H9 (cell line): ENCODE measurements at regions not wholly inside any gene's neighbourhood (a gene's known extent, or its start where the extent isn't known, plus 50 kb on each side); places are given as distances from the start of the nearest gene placed in this dataset.

Experiments used
- DNase-seq: peaks from one replicate; pipeline ENCODE4 v3.0.0-alpha.2; 2017
- H2AFZ ChIP-seq: one replicate; pipeline ENCODE4 v1.6.1; 2013; ENCODE audit warnings: mild to moderate bottlenecking, low read length, control low read depth, moderate library complexity
- H2AK5ac ChIP-seq: 2 replicates; pipeline ENCODE4 v1.6.1; 2013; ENCODE audit warnings: low read length, control low read depth, mixed read lengths; ENCODE audit not compliant: insufficient read length
- H2BK120ac ChIP-seq: one replicate; pipeline ENCODE4 v1.6.1; 2013; ENCODE audit warnings: low read depth, mild to moderate bottlenecking, low read length, control low read depth, inconsistent platforms; ENCODE audit not compliant: poor library complexity, severe bottlenecking
- H2BK12ac ChIP-seq: 2 replicates; pipeline ENCODE4 v1.6.1; 2013; ENCODE audit warnings: low read length, control low read depth, mixed read lengths, low read depth; ENCODE audit not compliant: insufficient read length
- H2BK15ac ChIP-seq: 2 replicates; pipeline ENCODE4 v1.6.1; 2013; ENCODE audit warnings: low read depth, low read length, control low read depth
- H2BK20ac ChIP-seq: one replicate; pipeline ENCODE4 v1.6.1; 2013; ENCODE audit warnings: low read depth, mild to moderate bottlenecking, low read length, control low read depth, inconsistent platforms; ENCODE audit not compliant: poor library complexity, severe bottlenecking
- H2BK5ac ChIP-seq: 2 replicates; pipeline ENCODE4 v1.6.1; 2013; ENCODE audit warnings: low read length, control low read depth, mixed read lengths; ENCODE audit not compliant: insufficient read length
- H3K14ac ChIP-seq: 2 replicates; pipeline ENCODE4 v1.6.1; 2013; ENCODE audit warnings: low read length, control low read depth; ENCODE audit not compliant: insufficient read depth
- H3K18ac ChIP-seq: 2 replicates; pipeline ENCODE4 v1.6.1; 2013; ENCODE audit warnings: low read depth, mild to moderate bottlenecking, mixed read lengths, low read length, control low read depth; ENCODE audit not compliant: insufficient read length
- H3K23ac ChIP-seq: 2 replicates; pipeline ENCODE4 v1.6.1; 2013; ENCODE audit warnings: low read length, control low read depth, mixed read lengths, low read depth; ENCODE audit not compliant: insufficient read length
- H3K23me2 ChIP-seq: 2 replicates; pipeline ENCODE4 v1.6.1; 2013; ENCODE audit warnings: low read depth, mild to moderate bottlenecking, mixed read lengths, low read length, control low read depth; ENCODE audit not compliant: insufficient read length, poor library complexity, severe bottlenecking
- H3K27ac ChIP-seq: 2 replicates; pipeline ENCODE4 v1.5.1; 2013; ENCODE audit warnings: low read length, control low read depth, mixed read lengths, low read depth; ENCODE audit not compliant: insufficient read length
- H3K27me3 ChIP-seq: 2 replicates; pipeline ENCODE4 v1.6.1; 2013; ENCODE audit warnings: low read length, control low read depth, inconsistent platforms; ENCODE audit not compliant: insufficient read depth
- H3K4ac ChIP-seq: 2 replicates; pipeline ENCODE4 v1.6.1; 2013; ENCODE audit warnings: low read depth, mild to moderate bottlenecking, control low read depth, inconsistent platforms, low read length, moderate library complexity
- H3K4me1 ChIP-seq: 2 replicates; pipeline ENCODE4 v1.6.1; 2013; ENCODE audit warnings: low read length, control low read depth, inconsistent platforms; ENCODE audit not compliant: insufficient read depth
- H3K4me2 ChIP-seq: 2 replicates; pipeline ENCODE4 v1.6.1; 2013; ENCODE audit warnings: low read length, control low read depth, mixed read lengths; ENCODE audit not compliant: insufficient read length, insufficient read depth
- H3K56ac ChIP-seq: 2 replicates; pipeline ENCODE4 v1.6.1; 2013; ENCODE audit warnings: low read depth, mild to moderate bottlenecking, mixed read lengths, low read length, control low read depth; ENCODE audit not compliant: insufficient read length
- H3K79me1 ChIP-seq: 2 replicates; pipeline ENCODE4 v1.6.1; 2013; ENCODE audit warnings: low read depth, mild to moderate bottlenecking, moderate library complexity, low read length, control low read depth, inconsistent platforms; ENCODE audit not compliant: insufficient read depth, poor library complexity, severe bottlenecking
- H3K79me2 ChIP-seq: 2 replicates; pipeline ENCODE4 v1.6.1; 2013; ENCODE audit warnings: low read length, control low read depth, inconsistent platforms; ENCODE audit not compliant: insufficient read depth
- H3K9ac ChIP-seq: 2 replicates; pipeline ENCODE4 v1.6.1; 2013; ENCODE audit warnings: low read length, control low read depth, mixed read lengths; ENCODE audit not compliant: insufficient read length; ENCODE audit errors: extremely low read depth
- H3K9me3 ChIP-seq: one replicate; pipeline ENCODE4 v1.6.1; 2013; ENCODE audit warnings: low read depth, low read length, inconsistent platforms; ENCODE audit not compliant: control insufficient read depth
- H3T11ph ChIP-seq: one replicate; pipeline ENCODE4 v1.6.1; 2013; ENCODE audit warnings: mild to moderate bottlenecking, low read length, control low read depth, inconsistent platforms
- H4K20me1 ChIP-seq: one replicate; pipeline ENCODE4 v1.6.1; 2013; ENCODE audit not compliant: control insufficient read depth, insufficient read length, insufficient read depth
- H4K5ac ChIP-seq: 2 replicates; pipeline ENCODE4 v1.6.1; 2013; ENCODE audit warnings: low read depth, mild to moderate bottlenecking, mixed read lengths, low read length, control low read depth; ENCODE audit not compliant: insufficient read length
- H4K8ac ChIP-seq: replicated peaks from 2 replicates; pipeline ENCODE4 v1.6.1; 2013; ENCODE audit warnings: low read length, control low read depth, mixed read lengths, low read depth; ENCODE audit not compliant: insufficient read length
- H4K91ac ChIP-seq: 2 replicates; pipeline ENCODE4 v1.6.1; 2013; ENCODE audit warnings: low read depth, mild to moderate bottlenecking, moderate library complexity, mixed read lengths, low read length, control low read depth; ENCODE audit not compliant: insufficient read length
- H3K27ac Mint-ChIP-seq, 3 experiments: 2 replicates in 2 of 3; 3 replicates in 1 of 3; pipeline ENCODE4 v1.8.0; 2020 to 2021; ENCODE audit warnings: mixed read lengths in 3 of 3, mild to moderate bottlenecking in 1 of 3, moderate library complexity in 1 of 3
- H3K27me3 Mint-ChIP-seq: 2 replicates; pipeline ENCODE4 v1.8.0; 2021; ENCODE audit warnings: low read depth, mild to moderate bottlenecking, moderate library complexity, mixed read lengths
- H3K36me3 Mint-ChIP-seq, 3 experiments: 2 replicates in 2 of 3; 3 replicates in 1 of 3; pipeline ENCODE4 v1.8.0; 2020 to 2021; ENCODE audit warnings: low read depth in 3 of 3, mixed read lengths in 3 of 3; ENCODE audit not compliant: insufficient read depth in 1 of 3
- H3K4me1 Mint-ChIP-seq, 2 experiments: 2 replicates each; pipeline ENCODE4 v1.8.0; 2020; ENCODE audit warnings: mixed read lengths in 2 of 2
- H3K4me3 Mint-ChIP-seq, 2 experiments: 2 replicates in 1 of 2; 3 replicates in 1 of 2; pipeline ENCODE4 v1.8.0; 2020 to 2021; ENCODE audit warnings: mild to moderate bottlenecking in 2 of 2, mixed read lengths in 2 of 2, moderate library complexity in 1 of 2
- H3K9me3 Mint-ChIP-seq, 2 experiments: 2 replicates in 1 of 2; 3 replicates in 1 of 2; pipeline ENCODE4 v1.8.0; 2020; ENCODE audit warnings: mild to moderate bottlenecking in 2 of 2, mixed read lengths in 2 of 2, moderate library complexity in 1 of 2
- WGBS: extraction: QIAGEN DNeasy Blood & Tissue Kit; methylation state at CpG from one replicate; pipeline ENCODE4 v1.1.7; 2013; ENCODE audit warnings: missing lambda C conversion rate, low lambda C conversion rate, mixed read lengths; ENCODE audit not compliant: insufficient read length; ENCODE audit errors: extremely low coverage; 5-methylcytosine and 5-hydroxymethylcytosine counted together
- TF ChIP-seq, protein P1 (sequence below): fragments of 200-600 bp; sonication (generic); conservative IDR thresholded peaks from 3 replicates; pipeline ENCODE4 v1.8.0; 2021; ENCODE audit warnings: antibody characterized with exemption, mild to moderate bottlenecking

DNA sequence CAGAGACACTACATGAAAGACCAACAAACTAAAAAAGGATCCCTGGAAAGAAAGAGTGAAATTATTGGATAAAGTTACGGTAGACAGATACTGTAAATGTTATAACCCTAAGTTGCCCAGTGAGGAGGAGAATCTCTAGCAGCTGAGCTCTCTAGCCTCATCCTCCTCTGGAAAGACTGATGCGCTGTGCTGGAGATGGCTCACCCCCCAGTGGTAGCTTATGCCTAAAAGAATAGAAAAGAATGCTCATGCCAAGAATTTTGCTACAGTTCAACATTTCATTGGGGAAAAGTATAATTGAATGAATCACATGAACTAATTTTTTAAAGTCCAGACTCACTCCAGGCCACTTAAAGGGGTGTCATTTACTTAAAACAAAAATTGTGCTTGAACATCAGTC, 50.8 kb upstream of the RNF32 start:
- TF ChIP-seq, protein P1, sequence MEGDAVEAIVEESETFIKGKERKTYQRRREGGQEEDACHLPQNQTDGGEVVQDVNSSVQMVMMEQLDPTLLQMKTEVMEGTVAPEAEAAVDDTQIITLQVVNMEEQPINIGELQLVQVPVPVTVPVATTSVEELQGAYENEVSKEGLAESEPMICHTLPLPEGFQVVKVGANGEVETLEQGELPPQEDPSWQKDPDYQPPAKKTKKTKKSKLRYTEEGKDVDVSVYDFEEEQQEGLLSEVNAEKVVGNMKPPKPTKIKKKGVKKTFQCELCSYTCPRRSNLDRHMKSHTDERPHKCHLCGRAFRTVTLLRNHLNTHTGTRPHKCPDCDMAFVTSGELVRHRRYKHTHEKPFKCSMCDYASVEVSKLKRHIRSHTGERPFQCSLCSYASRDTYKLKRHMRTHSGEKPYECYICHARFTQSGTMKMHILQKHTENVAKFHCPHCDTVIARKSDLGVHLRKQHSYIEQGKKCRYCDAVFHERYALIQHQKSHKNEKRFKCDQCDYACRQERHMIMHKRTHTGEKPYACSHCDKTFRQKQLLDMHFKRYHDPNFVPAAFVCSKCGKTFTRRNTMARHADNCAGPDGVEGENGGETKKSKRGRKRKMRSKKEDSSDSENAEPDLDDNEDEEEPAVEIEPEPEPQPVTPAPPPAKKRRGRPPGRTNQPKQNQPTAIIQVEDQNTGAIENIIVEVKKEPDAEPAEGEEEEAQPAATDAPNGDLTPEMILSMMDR = no peak
- Histone ChIP-seq H3K79me2 (no peaks in the 10 kb centered on the region), H3K23ac (no peak overlapping the region), H4K91ac (no peak overlapping the region), H4K5ac (no peak overlapping the region), H2AK5ac (no peak overlapping the region), H3K27ac (no peak overlapping the region), H2BK20ac (no peak overlapping the region), H3K9me3 (no peaks in the 10 kb centered on the region), H4K20me1 (no peaks in the 10 kb centered on the region), H3K4ac (no peak overlapping the region), H2BK5ac (no peak overlapping the region), H2BK12ac (no peak overlapping the region), H3K14ac (no peak overlapping the region), H3K4me1 (no peaks in the 10 kb centered on the region), H3K18ac (no peak overlapping the region), H3K79me1 (no peaks in the 10 kb centered on the region), H3K27me3 (no peaks in the 10 kb centered on the region), H3K56ac (no peak overlapping the region), H2BK120ac (no peak overlapping the region), H2BK15ac (no peak overlapping the region), H3T11ph (no peak overlapping the region), H3K4me2 (no peak overlapping the region), H4K8ac (no peak overlapping the region), H3K23me2 (no peaks in the 10 kb centered on the region), H2AFZ (no peak overlapping the region), H3K9ac (no peak overlapping the region)
- no peak overlapping the region for H3K27ac Mint-ChIP-seq
- no CpG with 5 or more reads among the region's 2 CpGs for WGBS
- H3K4me1 Mint-ChIP-seq = peaks cover 21 to 30% of the 10 kb centered on the region in 2 experiments
- DNase-seq = no peak
- H3K27me3 Mint-ChIP-seq = peaks cover 72% of the 10 kb centered on the region
- H3K9me3 Mint-ChIP-seq = peaks cover 12 to 22% of the 10 kb centered on the region in 2 experiments
- H3K36me3 Mint-ChIP-seq = peaks cover 6 to 24% (median 6%) of the 10 kb centered on the region in 3 experiments
- H3K4me3 Mint-ChIP-seq = no peak overlapping the region
